ENCODE measurements at regions not wholly inside any gene's neighbourhood (a gene's known extent, or its start where the extent isn't known, plus 50 kb on each side); places are given as distances from the start of the nearest gene placed in this dataset.

DNA sequence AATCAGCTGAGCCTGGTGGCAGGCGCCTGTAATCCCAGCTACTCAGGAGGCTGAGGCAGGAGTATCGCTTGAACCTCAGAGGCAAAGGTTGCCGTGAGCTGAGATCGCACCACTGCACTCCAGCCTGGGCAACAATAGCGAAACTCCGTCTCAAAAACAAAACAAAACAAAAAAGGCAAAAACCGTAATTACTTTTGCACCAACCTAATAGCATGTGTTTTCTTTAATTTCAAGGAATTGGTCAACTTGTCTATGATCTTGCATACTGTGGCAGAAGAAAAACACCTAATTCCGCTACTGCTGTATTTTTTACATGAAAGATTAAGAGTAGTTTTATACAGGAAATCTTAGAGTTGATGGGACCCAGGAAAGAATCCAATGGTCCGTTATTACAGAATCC lies 241.2 kb downstream of the COL4A1 start:
- TF ChIP-seq ZNF70 (CRISPR knock-in tag; IDR thresholded peaks at IDR 0.05): no peak
- TF ChIP-seq GLIS3 (CRISPR knock-in tag; IDR thresholded peaks at IDR 0.05): no peak
- no peak for TF ChIP-seq RARB (CRISPR knock-in tag; IDR thresholded peaks at IDR 0.05)
- TF ChIP-seq BACH2 (CRISPR knock-in tag; IDR thresholded peaks at IDR 0.05; ENCODE audit: borderline replicate concordance): no peak
- TF ChIP-seq PPARA (CRISPR knock-in tag; IDR thresholded peaks at IDR 0.05; ENCODE audit: borderline replicate concordance): no peak
- no peak for TF ChIP-seq ISL1 (CRISPR knock-in tag; IDR thresholded peaks at IDR 0.05)
- TF ChIP-seq ZC3H10 (CRISPR knock-in tag; IDR thresholded peaks at IDR 0.05): no peak
- TF ChIP-seq SNAI2 (CRISPR knock-in tag; IDR thresholded peaks at IDR 0.05): no peak
- no peak for TF ChIP-seq TOX (CRISPR knock-in tag; IDR thresholded peaks at IDR 0.05; ENCODE audit: borderline replicate concordance)
- TF ChIP-seq CSDC2 (CRISPR knock-in tag; IDR thresholded peaks at IDR 0.05): no peak
- TF ChIP-seq ZFP30 (CRISPR knock-in tag; IDR thresholded peaks at IDR 0.05): no peak
- TF ChIP-seq, protein P1, sequence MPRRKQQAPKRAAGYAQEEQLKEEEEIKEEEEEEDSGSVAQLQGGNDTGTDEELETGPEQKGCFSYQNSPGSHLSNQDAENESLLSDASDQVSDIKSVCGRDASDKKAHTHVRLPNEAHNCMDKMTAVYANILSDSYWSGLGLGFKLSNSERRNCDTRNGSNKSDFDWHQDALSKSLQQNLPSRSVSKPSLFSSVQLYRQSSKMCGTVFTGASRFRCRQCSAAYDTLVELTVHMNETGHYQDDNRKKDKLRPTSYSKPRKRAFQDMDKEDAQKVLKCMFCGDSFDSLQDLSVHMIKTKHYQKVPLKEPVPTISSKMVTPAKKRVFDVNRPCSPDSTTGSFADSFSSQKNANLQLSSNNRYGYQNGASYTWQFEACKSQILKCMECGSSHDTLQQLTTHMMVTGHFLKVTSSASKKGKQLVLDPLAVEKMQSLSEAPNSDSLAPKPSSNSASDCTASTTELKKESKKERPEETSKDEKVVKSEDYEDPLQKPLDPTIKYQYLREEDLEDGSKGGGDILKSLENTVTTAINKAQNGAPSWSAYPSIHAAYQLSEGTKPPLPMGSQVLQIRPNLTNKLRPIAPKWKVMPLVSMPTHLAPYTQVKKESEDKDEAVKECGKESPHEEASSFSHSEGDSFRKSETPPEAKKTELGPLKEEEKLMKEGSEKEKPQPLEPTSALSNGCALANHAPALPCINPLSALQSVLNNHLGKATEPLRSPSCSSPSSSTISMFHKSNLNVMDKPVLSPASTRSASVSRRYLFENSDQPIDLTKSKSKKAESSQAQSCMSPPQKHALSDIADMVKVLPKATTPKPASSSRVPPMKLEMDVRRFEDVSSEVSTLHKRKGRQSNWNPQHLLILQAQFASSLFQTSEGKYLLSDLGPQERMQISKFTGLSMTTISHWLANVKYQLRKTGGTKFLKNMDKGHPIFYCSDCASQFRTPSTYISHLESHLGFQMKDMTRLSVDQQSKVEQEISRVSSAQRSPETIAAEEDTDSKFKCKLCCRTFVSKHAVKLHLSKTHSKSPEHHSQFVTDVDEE (CRISPR knock-in tag; IDR thresholded peaks at IDR 0.05): no peak
- TF ChIP-seq, protein P2, sequence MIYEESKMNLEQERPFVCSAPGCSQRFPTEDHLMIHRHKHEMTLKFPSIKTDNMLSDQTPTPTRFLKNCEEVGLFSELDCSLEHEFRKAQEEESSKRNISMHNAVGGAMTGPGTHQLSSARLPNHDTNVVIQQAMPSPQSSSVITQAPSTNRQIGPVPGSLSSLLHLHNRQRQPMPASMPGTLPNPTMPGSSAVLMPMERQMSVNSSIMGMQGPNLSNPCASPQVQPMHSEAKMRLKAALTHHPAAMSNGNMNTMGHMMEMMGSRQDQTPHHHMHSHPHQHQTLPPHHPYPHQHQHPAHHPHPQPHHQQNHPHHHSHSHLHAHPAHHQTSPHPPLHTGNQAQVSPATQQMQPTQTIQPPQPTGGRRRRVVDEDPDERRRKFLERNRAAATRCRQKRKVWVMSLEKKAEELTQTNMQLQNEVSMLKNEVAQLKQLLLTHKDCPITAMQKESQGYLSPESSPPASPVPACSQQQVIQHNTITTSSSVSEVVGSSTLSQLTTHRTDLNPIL (CRISPR knock-in tag; IDR thresholded peaks at IDR 0.05; ENCODE audit: low read depth): no peak
- no peak for TF ChIP-seq ZNF8 (CRISPR knock-in tag; IDR thresholded peaks at IDR 0.05)
- TF ChIP-seq, protein P3, sequence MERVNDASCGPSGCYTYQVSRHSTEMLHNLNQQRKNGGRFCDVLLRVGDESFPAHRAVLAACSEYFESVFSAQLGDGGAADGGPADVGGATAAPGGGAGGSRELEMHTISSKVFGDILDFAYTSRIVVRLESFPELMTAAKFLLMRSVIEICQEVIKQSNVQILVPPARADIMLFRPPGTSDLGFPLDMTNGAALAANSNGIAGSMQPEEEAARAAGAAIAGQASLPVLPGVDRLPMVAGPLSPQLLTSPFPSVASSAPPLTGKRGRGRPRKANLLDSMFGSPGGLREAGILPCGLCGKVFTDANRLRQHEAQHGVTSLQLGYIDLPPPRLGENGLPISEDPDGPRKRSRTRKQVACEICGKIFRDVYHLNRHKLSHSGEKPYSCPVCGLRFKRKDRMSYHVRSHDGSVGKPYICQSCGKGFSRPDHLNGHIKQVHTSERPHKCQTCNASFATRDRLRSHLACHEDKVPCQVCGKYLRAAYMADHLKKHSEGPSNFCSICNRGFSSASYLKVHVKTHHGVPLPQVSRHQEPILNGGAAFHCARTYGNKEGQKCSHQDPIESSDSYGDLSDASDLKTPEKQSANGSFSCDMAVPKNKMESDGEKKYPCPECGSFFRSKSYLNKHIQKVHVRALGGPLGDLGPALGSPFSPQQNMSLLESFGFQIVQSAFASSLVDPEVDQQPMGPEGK (CRISPR knock-in tag; IDR thresholded peaks at IDR 0.05; ENCODE audit: borderline replicate concordance): no peak
- TF ChIP-seq TCF4 (CRISPR knock-in tag; IDR thresholded peaks at IDR 0.05; ENCODE audit: borderline replicate concordance): no peak
- no peak for TF ChIP-seq ARNTL (CRISPR knock-in tag; IDR thresholded peaks at IDR 0.05; ENCODE audit: borderline replicate concordance, low read depth)
- no peak for TF ChIP-seq ESRRG (CRISPR knock-in tag; IDR thresholded peaks at IDR 0.05)
- TF ChIP-seq, protein P4, sequence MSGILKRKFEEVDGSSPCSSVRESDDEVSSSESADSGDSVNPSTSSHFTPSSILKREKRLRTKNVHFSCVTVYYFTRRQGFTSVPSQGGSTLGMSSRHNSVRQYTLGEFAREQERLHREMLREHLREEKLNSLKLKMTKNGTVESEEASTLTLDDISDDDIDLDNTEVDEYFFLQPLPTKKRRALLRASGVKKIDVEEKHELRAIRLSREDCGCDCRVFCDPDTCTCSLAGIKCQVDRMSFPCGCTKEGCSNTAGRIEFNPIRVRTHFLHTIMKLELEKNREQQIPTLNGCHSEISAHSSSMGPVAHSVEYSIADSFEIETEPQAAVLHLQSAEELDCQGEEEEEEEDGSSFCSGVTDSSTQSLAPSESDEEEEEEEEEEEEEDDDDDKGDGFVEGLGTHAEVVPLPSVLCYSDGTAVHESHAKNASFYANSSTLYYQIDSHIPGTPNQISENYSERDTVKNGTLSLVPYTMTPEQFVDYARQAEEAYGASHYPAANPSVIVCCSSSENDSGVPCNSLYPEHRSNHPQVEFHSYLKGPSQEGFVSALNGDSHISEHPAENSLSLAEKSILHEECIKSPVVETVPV (CRISPR knock-in tag; IDR thresholded peaks at IDR 0.05): no peak
- no peak for TF ChIP-seq ZNF565 (CRISPR knock-in tag; conservative IDR thresholded peaks at IDR 0.05; ENCODE audit: low read depth)
- no peak for ATAC-seq

DNA sequence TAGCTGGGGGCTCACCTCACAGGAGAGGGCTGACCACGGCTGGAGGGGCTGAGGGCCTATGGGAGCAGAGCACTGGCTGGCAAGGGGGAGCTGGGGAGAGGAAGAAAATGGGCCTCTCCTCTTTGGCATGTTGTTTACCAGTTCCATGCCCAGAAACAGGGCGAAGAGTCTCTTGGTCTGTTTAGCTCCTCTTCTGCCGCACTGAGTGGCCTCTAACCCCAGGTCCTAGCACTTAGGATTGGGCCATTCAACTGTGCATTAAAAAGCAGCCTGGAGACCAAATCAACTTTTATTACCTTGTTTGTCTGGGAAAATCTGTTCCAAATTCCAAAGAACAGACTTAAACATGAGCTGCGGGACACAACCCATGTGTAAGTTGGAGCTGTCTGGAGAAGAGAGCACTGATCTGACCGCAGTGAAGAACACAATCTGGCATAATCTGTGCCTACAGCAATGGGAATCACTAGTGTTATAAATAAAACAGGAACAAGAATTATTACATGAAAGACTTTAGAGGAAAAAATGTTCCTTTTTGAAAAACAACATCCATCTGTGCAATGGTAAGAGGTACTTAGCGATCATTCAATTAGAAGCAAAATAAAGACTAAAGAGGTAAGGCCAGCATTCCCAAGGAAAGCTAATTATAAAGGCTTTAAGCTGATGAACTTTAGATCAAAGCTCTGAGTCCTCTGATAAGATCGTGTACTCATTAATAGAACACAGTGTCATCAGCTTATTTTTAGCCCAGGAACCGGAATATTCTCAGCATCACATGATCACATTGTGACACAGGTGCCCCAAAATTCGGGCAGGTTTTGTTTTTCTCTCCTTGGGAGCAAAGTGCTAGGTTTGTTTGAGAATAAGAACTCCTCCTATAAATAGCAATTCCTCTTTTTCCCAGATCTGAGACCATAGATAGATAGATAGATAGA lies 243.2 kb downstream of the COL4A1 start:
- no peak for ATAC-seq
- TF ChIP-seq, protein P3 (CRISPR knock-in tag; IDR thresholded peaks at IDR 0.05; ENCODE audit: borderline replicate concordance): no peak
- TF ChIP-seq OSR1 (CRISPR knock-in tag; IDR thresholded peaks at IDR 0.05) (no peak), ESRRG (CRISPR knock-in tag; IDR thresholded peaks at IDR 0.05) (no peak)
- TF ChIP-seq, protein P2 (CRISPR knock-in tag; IDR thresholded peaks at IDR 0.05; ENCODE audit: low read depth): no peak
